Liver (tissue), 3 donors: ENCODE measurements at regions not wholly inside any gene's neighbourhood (a gene's known extent, or its start where the extent isn't known, plus 50 kb on each side); places are given as distances from the start of the nearest gene placed in this dataset.

ENCODE experiments used
- CTCF ChIP-seq: fragments of 150-350 bp; IDR thresholded peaks from 2 replicates; pipeline ENCODE4 v1.5.1; 2017; ENCODE audit warnings: improper control_type of control experiment, low read depth, low read length; ENCODE audit not compliant: missing input control
- GABPA ChIP-seq, 2 donors: IDR thresholded peaks in 1 of 2; conservative IDR thresholded peaks in 1 of 2; 2 replicates each; pipeline ENCODE4 v1.6.1; 2016; ENCODE audit warnings: antibody characterized with exemption in 2 of 2, mild to moderate bottlenecking in 1 of 2, moderate library complexity in 1 of 2
- NR2F2 ChIP-seq: IDR thresholded peaks from 2 replicates; pipeline ENCODE4 v1.6.1; 2016; ENCODE audit warnings: antibody characterized with exemption
- REST ChIP-seq: IDR thresholded peaks from 2 replicates; pipeline ENCODE4 v1.6.1; 2016; ENCODE audit warnings: antibody characterized with exemption, mild to moderate bottlenecking
- TAF1 ChIP-seq: conservative IDR thresholded peaks from 2 replicates; pipeline ENCODE4 v1.6.1; 2016; ENCODE audit warnings: antibody characterized with exemption, mild to moderate bottlenecking
- ZBTB33 ChIP-seq: IDR thresholded peaks from 2 replicates; pipeline ENCODE4 v1.6.1; 2016; ENCODE audit warnings: antibody characterized with exemption
- donor health status: healthy.
- donor health status: healthy.

DNA sequence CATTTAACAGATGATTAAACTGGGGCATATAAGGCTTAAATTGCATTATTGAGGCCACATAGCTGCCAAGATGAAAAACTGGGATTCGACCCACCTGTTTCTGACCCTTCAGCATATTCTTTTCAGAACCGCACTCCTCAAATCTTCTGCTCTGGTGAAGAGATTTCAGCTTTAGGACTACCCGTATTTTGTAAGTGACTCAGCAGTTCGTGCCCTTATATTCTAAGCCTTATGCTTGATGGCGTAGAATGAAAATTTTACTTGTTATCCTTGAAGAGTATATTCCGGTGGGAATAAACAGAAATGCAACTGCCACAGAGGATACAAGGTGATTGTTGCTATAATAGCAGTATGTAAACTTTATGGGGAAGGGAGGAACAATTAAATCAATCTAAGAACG, 657.1 kb downstream of the DOK5 start:
- no peak for TF ChIP-seq CTCF
- TF ChIP-seq NR2F2: no peak
- no peak for TF ChIP-seq TAF1
- no peak for TF ChIP-seq REST
- TF ChIP-seq GABPA (IDR thresholded peaks at IDR 0.05 in 1 of 2, conservative IDR thresholded peaks at IDR 0.05 in 1 of 2): no peak
- TF ChIP-seq ZBTB33: no peak
